Coronary artery (tissue), 2 donors: ENCODE measurements at regions not wholly inside any gene's neighbourhood (a gene's known extent, or its start where the extent isn't known, plus 50 kb on each side); places are given as distances from the start of the nearest gene placed in this dataset.

Source experiments
- DNase-seq: peaks from one replicate; pipeline ENCODE4 v3.0.0-alpha.2; 2017; ENCODE audit warnings: low spot score
- H3K27ac ChIP-seq, 2 donors: fragments of 200-600 bp; sonication (generic); one replicate each; pipeline ENCODE4 v1.5.1; 2016 to 2019
- H3K4me3 ChIP-seq: fragments of 200-600 bp; sonication (generic); 2 replicates; pipeline ENCODE4 v1.5.1; 2016; ENCODE audit warnings: mild to moderate bottlenecking, moderate library complexity
- TF ChIP-seq, protein P1 (sequence below): fragments of 200-600 bp; sonication (generic); IDR thresholded peaks from one replicate; pipeline ENCODE4 v1.5.1; 2019; ENCODE audit warnings: antibody characterized with exemption

DNA sequence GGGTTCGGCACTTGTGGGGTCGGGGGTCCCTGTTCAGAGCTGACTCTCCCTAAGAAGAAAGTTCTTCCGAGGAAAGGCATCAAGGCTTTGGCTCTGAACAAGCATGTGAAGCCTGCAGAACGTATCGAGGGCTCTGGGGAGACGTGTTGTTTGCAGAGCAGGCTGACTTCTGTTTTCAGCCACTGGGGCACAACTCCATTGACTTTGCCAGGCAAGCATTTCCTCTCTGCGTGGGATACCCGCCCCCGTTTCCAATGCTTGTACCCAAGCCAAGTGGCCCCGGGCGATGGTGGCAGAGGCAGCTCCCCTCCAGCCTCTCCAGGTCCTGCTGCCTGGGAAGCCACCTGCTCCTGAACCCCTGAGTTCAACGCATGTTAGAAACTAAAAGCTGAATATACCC, 255.7 kb downstream of the RBFOX3 start:
- H3K27ac ChIP-seq, result no peak overlapping the region
- H3K4me3 ChIP-seq, result no peak overlapping the region
- TF ChIP-seq, protein P1, sequence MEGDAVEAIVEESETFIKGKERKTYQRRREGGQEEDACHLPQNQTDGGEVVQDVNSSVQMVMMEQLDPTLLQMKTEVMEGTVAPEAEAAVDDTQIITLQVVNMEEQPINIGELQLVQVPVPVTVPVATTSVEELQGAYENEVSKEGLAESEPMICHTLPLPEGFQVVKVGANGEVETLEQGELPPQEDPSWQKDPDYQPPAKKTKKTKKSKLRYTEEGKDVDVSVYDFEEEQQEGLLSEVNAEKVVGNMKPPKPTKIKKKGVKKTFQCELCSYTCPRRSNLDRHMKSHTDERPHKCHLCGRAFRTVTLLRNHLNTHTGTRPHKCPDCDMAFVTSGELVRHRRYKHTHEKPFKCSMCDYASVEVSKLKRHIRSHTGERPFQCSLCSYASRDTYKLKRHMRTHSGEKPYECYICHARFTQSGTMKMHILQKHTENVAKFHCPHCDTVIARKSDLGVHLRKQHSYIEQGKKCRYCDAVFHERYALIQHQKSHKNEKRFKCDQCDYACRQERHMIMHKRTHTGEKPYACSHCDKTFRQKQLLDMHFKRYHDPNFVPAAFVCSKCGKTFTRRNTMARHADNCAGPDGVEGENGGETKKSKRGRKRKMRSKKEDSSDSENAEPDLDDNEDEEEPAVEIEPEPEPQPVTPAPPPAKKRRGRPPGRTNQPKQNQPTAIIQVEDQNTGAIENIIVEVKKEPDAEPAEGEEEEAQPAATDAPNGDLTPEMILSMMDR, result no peak
- DNase-seq, result no peak

DNA sequence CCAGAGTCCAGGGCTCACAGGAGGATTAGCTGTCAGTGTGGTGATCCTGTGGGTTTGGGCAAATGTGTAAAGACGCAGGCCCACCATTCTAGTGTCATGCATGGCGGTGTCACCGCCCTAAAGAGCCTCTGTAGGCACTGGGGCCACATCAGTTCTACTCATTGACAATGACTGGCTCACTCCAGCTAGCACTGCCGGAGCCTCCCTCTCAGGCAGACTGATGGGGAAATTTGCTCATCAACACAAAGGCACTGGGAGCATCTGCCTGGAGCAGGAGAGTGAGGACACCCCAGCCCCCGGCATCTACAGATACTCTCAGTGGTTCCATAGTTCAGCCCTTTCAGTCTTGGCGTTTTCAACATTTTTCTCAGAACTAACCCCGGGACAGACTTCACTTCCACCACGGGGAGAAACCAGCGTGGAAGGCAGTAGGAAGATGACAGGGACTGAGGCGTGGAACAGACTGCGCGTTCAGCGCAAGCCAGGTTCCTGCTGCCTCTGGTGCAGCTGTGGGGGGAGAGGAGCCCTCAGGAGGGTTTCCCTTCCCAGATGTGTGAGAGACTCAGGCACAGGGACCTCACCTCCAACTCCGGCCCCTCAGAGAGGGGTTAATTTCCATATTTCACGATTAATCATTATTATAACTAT, 256.6 kb downstream of the RBFOX3 start:
- TF ChIP-seq, protein P1, result no peak
- Histone ChIP-seq H3K4me3 (no peak overlapping the region), H3K27ac (no peak overlapping the region)
- DNase-seq, result no peak

DNA sequence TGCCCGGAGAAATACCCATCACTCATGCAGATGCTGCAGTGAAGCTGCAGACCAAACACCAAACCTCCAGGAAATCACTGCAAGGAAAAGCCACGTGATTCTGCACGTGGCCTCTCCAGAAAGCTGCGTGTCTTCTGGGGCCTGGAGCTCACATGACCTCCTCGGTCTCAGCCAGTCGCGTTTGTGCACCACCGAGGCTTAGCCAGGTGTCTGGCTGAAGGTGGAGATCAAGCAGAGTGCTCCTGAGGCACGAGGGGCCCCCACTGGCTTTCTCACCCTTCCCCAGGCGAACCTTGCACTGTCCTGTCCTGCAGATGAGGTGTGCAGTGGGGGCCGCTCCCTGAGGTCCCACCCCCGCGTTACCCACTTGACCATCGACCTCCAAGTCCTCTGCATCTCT, 257.3 kb downstream of the RBFOX3 start:
- TF ChIP-seq, protein P1, result no peak
- no peak for DNase-seq
- no peak overlapping the region for H3K4me3 ChIP-seq
- no peak overlapping the region for H3K27ac ChIP-seq

DNA sequence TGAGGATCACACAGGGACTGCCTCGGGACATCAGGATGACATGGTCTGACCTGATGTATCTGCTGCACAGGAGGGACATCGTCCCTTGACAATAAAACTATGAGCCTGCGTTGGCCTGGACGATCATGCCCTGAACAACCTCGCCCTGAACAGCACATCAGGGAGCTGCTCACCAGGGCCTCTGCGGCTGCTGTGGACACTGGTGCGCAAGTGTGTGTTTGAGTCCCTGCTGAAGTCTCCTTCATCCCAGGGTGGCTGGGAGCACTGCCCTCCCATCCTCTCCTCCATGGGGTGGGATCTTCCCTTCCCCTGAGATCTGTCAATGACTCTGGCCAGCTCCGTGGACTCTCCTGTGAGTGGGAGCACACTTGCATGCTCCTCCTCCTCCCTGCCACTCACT, 257.8 kb downstream of the RBFOX3 start:
- TF ChIP-seq, protein P1, result no peak
- Histone ChIP-seq H3K4me3 (no peak overlapping the region), H3K27ac (no peak overlapping the region)
- no peak for DNase-seq

DNA sequence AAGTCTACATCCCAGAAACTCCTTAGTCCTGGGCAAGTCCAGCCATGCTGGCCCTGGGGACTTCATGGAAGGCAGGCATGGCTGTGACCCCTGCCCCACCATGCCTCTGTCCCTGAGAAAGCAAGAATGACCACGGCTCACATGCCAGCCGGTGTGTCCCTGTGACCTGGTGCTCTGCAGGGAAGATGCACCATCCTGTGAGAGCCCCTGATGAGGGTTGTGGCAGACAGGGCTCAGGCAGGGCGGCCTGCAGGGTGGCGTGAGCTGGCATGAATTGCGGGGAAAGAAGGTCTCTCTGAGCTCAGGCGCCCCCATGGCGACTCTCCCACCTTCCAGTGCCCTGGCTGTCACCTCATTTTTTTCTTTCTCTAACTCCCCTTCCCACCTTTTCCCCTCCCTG, 260.3 kb downstream of the RBFOX3 start:
- H3K27ac ChIP-seq, result no peak overlapping the region
- no peak overlapping the region for H3K4me3 ChIP-seq
- no peak for DNase-seq
- TF ChIP-seq, protein P1, result no peak

DNA sequence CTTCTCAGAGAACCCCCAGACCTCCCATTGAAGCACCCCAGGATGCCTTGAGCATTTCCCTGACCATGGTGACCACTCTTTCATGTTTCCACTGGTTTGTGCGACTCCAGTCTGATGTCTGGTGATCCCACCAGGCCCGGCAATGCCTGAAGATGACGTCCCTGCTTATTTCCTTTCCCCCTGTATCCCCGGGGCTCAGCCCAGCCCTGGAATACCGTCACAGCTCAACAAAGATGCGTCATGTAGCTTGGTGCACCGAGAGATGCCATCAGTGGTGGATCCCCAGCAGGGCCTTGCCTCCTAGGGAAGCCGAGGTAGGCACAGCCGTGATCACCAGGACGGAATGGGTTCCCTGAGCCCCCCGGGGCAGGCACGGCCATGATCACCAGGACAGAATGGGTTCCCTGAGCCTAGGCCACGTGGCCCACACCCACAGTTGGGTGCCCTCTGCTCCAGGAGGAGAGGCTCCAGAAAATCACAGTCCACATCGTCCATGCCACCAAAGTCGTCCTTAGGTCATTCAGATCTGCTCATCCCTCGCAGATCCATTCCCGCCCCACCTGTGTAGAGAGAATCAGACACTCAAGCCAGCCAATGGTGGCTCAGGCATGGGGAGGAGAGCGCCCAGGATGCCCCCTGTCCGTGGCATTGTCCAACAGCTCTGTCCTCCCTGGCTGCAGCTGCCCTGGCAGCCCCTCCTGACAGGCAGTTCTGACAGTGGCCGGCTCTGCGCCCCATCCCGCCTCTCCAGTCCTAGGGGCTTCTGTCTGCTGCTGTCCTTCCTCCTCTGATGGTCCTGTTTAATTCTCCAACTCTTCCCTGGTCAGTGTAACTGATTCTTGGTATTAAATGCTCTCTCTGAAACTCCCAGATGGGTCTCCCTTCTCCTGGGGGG, 261.1 kb downstream of the RBFOX3 start:
- TF ChIP-seq, protein P1, result no peak

DNA sequence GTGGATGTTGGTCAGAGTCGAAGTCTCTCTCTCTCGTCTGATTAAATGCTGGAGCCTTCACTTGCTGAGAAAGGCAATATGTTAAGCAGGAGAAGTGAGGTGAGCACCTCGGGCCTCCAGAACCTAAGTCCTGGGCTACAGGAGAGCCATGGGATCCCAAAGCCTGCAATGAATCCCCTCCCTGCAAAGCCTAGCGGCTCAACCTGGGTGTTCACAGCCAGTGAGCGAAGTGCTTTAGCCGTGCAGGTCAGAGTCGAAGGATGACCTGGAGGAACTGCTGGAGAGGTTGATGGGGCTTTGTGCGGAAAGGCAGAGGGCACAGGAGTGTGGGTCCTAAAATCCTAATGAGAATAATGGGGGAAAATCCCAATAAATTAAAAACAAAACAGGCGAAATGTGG, 267.8 kb downstream of the ENGASE start:
- TF ChIP-seq, protein P1, result no peak

More for the DNA sequence above, 261.1 kb downstream of the RBFOX3 start:
- H3K4me3 ChIP-seq, result no peak overlapping the region
- H3K27ac ChIP-seq, result no peak overlapping the region
- DNase-seq, result no peak

More for the DNA sequence above, 267.8 kb downstream of the ENGASE start:
- DNase-seq, result no peak
- no peak overlapping the region for H3K27ac ChIP-seq
- no peak overlapping the region for H3K4me3 ChIP-seq
